Stimulated activated CD4-positive, alpha-beta T cell treated with anti-CD3 and anti-CD28 coated beads, Interleukin-1b, Interleukin-23, amount 100 ng/mL, for 24 hours (primary cell): ENCODE measurements at regions not wholly inside any gene's neighbourhood (a gene's known extent, or its start where the extent isn't known, plus 50 kb on each side); places are given as distances from the start of the nearest gene placed in this dataset.
"Not testable (repeated sequence)": the region's sequence is repeated elsewhere in the genome, so short reads cannot be mapped to it uniquely, and the experiment has no call there.

Experiments used
- DNase-seq, 4 experiments: peaks; one replicate each; pipeline ENCODE4 v3.0.0-alpha.2; 2020; ENCODE audit warnings: low read depth in 4 of 4, low spot score in 1 of 4

GRCh38 chr18:67142604-67143003 lies 373.9 kb downstream of the DSEL start:
- no peak for DNase-seq

- DNase-seq: no peak
Measured at GRCh38 chr18:67140495-67140894, 376.0 kb downstream of the DSEL start.

- no peak for DNase-seq
Measured at GRCh38 chr18:67139899-67140298, 376.6 kb downstream of the DSEL start.

- no peak for DNase-seq
Measured at GRCh38 chr18:67135981-67136380, 380.5 kb downstream of the DSEL start.

- DNase-seq: no peak
Measured at GRCh38 chr18:67134911-67135310, 381.6 kb downstream of the DSEL start.

GRCh38 chr18:67133669-67134068 lies 382.9 kb downstream of the DSEL start:
- DNase-seq: no peak

- DNase-seq: no peak
Measured at GRCh38 chr18:67132919-67133318, 383.6 kb downstream of the DSEL start.

GRCh38 chr18:67131498-67131897 lies 385.0 kb downstream of the DSEL start:
- DNase-seq: no peak

GRCh38 chr18:67126751-67127150 lies 389.8 kb downstream of the DSEL start:
- DNase-seq: not testable (repeated sequence)

- DNase-seq: no peak
Measured at GRCh38 chr18:67123901-67124300, 392.6 kb downstream of the DSEL start.

- DNase-seq: no peak
Measured at GRCh38 chr18:67117804-67118203, 398.7 kb downstream of the DSEL start.

GRCh38 chr18:67109535-67109934 lies 407.0 kb downstream of the DSEL start:
- DNase-seq: no peak

GRCh38 chr18:67108894-67109293 lies 407.6 kb downstream of the DSEL start:
- no peak for DNase-seq

- DNase-seq: peak in 3 of 4 experiments; percentile 3 to 7 (median 6)
Measured at GRCh38 chr18:67104700-67105284, 411.7 kb downstream of the DSEL start.

GRCh38 chr18:67094123-67094522 lies 422.4 kb downstream of the DSEL start:
- DNase-seq: no peak

- no peak for DNase-seq
Measured at GRCh38 chr18:67092141-67092540, 424.4 kb downstream of the DSEL start.

GRCh38 chr18:67081482-67082211 lies 434.9 kb downstream of the DSEL start:
- DNase-seq: no peak

- no peak for DNase-seq
Measured at GRCh38 chr18:67080601-67081000, 435.9 kb downstream of the DSEL start.

GRCh38 chr18:67074309-67074708 lies 442.2 kb downstream of the DSEL start:
- no peak for DNase-seq

- no peak for DNase-seq
Measured at GRCh38 chr18:67072791-67073190, 443.7 kb downstream of the DSEL start.

GRCh38 chr18:67068608-67069007 lies 447.9 kb downstream of the DSEL start:
- DNase-seq: no peak

GRCh38 chr18:67047334-67047733 lies 443.4 kb upstream of the CDH19 start:
- no peak for DNase-seq

GRCh38 chr18:67043276-67043675 lies 439.4 kb upstream of the CDH19 start:
- no peak for DNase-seq
